Left cardiac atrium (tissue), 4 donors: ENCODE measurements at regions not wholly inside any gene's neighbourhood (a gene's known extent, or its start where the extent isn't known, plus 50 kb on each side); places are given as distances from the start of the nearest gene placed in this dataset.

ENCODE experiments used
- ATAC-seq, 2 donors: fragments of 200-7000 bp; cut with Tn5 transposase; one replicate each; pipeline ENCODE4 v1.9.1; 2020; ENCODE audit warnings: mild to moderate bottlenecking in 2 of 2, moderate library complexity in 2 of 2
- DNase-seq: peaks from one replicate; pipeline ENCODE4 v3.0.0-alpha.2; 2020
- intact Hi-C, 2 donors: fragments of 100-400 bp; cut with DNase I; formaldehyde crosslinking; loops; one replicate each; pipeline versions ENCODE4 v1.14.1 to v1.15.1; 2022 to 2023
- donor health status: DM: no; HTN: yes; CAD: no.
- donor health status: DM: no; HTN: yes; CAD: no; lungs with severe emphysema.
- donor health status: DM: yes; HTN: yes; CAD: no.
- donor health status: Dilated cardiomyopathy.

GRCh38 chr3:148042663-148043445 lies 633.7 kb downstream of the ZIC1 start:
- ATAC-seq, result no peak
- no peak for DNase-seq
- intact Hi-C loops, result no loop called here

- ATAC-seq (no peak), DNase-seq (no peak)
- intact Hi-C loops, result no loop called here
These were observed 635.0 kb downstream of the ZIC1 start for GRCh38 chr3:148044151-148044550.

- intact Hi-C loops, result no loop called here
- DNase-seq (no peak), ATAC-seq (no peak)
These were observed 642.7 kb upstream of the AGTR1 start for GRCh38 chr3:148054999-148055398.

GRCh38 chr3:148062590-148062989 lies 635.1 kb upstream of the AGTR1 start:
- intact Hi-C loops, result no loop called here
- ATAC-seq, result no peak
- DNase-seq, result no peak

- ATAC-seq (no peak), DNase-seq (no peak)
- intact Hi-C loops, result no loop called here
These were observed 630.9 kb upstream of the AGTR1 start for GRCh38 chr3:148066802-148067201.

DNA sequence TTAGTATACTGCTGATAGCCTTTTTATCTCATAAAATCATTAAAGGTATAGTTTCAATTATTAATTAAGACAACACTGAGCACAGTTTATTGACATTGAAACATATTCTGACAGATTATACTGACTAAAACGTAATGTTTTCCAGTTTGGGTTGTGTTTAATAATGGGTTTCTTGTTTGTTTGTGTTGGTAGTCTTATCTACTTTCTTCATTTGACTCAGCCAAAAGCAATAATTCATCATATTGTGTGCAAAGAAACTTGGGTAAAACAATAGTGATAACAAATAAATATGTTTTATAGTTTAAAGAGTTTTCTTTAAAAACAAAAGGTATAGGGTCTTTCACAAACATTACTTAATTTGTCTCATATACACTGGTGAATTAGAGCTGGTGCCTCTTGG lies 629.2 kb upstream of the AGTR1 start:
- intact Hi-C loops, result no loop called here
- no peak for ATAC-seq

DNA sequence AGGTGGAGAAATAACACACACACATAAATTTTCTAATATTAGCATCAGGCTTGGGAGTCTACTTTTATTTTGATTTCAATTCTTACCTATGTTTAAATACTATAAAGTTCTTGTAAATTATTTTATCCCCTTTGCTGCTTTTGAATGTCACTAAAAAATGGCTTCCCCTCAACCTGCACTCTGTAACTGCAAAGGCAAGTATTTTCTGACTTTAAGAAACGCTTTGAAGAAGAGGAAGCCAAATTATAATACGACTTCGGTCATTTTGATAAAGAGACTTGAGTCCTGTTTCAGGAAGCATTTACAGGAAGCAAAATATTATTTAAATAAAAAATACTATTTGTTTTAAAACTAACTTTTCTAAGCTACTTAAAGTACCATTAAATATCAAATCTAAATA lies 627.7 kb upstream of the AGTR1 start:
- no peak for ATAC-seq
- intact Hi-C loops, result loop anchor here in 1 of 2 donors (10.0 kb wide), 1 partner anchor 685 kb away; no protein-coding TSS in a partner anchor

More for the DNA sequence above, 629.2 kb upstream of the AGTR1 start:
- no peak for DNase-seq

DNA sequence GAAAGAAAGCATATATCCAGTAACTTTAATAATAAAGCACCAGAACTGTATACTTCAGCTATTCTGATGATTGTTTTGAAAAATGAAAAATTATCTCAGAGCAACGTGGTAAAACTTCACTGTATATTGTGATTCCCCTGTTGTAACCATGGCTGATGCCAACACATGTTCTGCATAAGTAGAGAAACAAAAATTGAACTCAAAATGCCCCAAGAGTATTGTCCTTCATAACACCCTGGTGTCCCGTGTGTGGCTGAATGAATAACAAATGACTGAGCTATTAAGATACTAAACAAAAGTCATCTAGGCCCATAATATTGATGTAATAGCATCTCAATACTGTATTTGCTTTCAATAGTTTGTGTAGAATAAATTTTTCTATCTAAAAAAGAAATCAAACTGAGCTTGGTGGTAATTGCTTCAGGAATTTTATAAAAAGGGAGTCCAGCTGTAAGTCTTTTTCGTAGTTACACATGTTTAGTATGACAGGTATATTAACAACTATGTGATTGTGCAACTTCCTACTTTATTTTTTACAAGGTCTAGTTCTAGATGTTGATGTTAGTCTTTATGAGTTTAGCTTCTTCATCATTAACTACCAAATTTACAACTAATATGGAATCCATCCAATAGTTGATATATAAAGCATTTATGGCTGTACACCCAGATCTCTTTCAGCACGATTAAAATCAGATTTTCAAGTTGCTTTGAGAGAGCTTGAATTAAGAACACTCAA lies 623.8 kb upstream of the AGTR1 start:
- no peak for DNase-seq
- intact Hi-C loops, result loop anchor here in 1 of 2 donors (10.0 kb wide), 1 partner anchor 689 kb away; no protein-coding TSS in a partner anchor

More for the DNA sequence above, 627.7 kb upstream of the AGTR1 start:
- no peak for DNase-seq

GRCh38 chr3:148074946-148075345 lies 622.8 kb upstream of the AGTR1 start:
- intact Hi-C loops, result loop anchor here in 1 of 2 donors (10.0 kb wide), 1 partner anchor 690 kb away; no protein-coding TSS in a partner anchor
- no peak for DNase-seq
- no peak for ATAC-seq

More for the DNA sequence above, 623.8 kb upstream of the AGTR1 start:
- no peak for ATAC-seq

- DNase-seq (no peak), ATAC-seq (no peak)
- intact Hi-C loops, result loop anchor here in 1 of 2 donors (10.0 kb wide), 1 partner anchor 691 kb away; no protein-coding TSS in a partner anchor
These were observed 621.7 kb upstream of the AGTR1 start for GRCh38 chr3:148075771-148076716.

- intact Hi-C loops, result loop anchor here in 1 of 2 donors (10.0 kb wide), 1 partner anchor 693 kb away; no protein-coding TSS in a partner anchor
- DNase-seq (no peak), ATAC-seq (no peak)
These were observed 620.3 kb upstream of the AGTR1 start for GRCh38 chr3:148077318-148077923.

DNA sequence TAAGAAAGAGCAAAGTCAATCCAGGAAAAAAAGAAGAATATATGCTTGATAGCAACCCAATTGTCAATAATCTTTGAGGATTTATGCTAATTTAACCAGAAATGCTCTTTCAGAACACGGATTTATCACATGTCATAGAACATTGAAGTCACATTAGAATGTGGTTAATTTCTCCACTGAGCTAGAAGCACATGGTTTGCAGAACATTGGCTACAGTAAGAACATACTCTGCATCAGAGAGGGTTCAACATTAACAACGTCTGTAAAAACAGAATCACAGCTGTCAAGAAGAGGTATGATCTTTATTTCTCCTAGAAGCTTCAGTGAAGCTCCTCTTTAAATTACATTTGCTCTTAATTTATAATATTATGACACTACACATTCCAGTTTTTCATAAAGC lies 619.7 kb upstream of the AGTR1 start:
- intact Hi-C loops, result loop anchor here in 1 of 2 donors (10.0 kb wide), 1 partner anchor 693 kb away; no protein-coding TSS in a partner anchor
- ATAC-seq (no peak), DNase-seq (no peak)

- DNase-seq (no peak), ATAC-seq (no peak)
- intact Hi-C loops, result loop anchor here in 1 of 2 donors (10.0 kb wide), 1 partner anchor 694 kb away; no protein-coding TSS in a partner anchor
These were observed 619.0 kb upstream of the AGTR1 start for GRCh38 chr3:148078658-148079057.

DNA sequence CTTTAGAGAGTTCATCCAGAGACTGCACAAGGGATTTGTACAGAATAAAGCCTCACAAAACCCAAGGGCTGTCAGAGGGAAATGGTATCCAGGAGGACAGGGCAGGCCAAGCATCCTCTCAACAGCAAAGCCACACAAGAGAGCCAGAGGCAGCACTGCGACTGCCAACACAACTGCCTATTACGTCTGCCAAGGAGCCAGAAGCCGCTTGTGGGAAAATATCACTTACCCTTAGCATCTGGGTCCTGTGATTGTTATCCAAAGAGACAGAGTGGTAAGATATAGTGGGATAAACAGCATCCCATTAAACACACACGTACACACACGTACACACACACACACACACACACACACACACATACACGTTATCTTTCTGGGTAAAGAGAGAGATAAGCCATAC lies 618.3 kb upstream of the AGTR1 start:
- ATAC-seq (no peak), DNase-seq (no peak)
- intact Hi-C loops, result loop anchor here in 1 of 2 donors (10.0 kb wide), 1 partner anchor 695 kb away; no protein-coding TSS in a partner anchor

GRCh38 chr3:148081926-148082325 lies 615.8 kb upstream of the AGTR1 start:
- intact Hi-C loops, result no loop called here
- DNase-seq (no peak), ATAC-seq (no peak)

- ATAC-seq (no peak), DNase-seq (no peak)
- intact Hi-C loops, result no loop called here
These were observed 615.0 kb upstream of the AGTR1 start for GRCh38 chr3:148082506-148083280.

DNA sequence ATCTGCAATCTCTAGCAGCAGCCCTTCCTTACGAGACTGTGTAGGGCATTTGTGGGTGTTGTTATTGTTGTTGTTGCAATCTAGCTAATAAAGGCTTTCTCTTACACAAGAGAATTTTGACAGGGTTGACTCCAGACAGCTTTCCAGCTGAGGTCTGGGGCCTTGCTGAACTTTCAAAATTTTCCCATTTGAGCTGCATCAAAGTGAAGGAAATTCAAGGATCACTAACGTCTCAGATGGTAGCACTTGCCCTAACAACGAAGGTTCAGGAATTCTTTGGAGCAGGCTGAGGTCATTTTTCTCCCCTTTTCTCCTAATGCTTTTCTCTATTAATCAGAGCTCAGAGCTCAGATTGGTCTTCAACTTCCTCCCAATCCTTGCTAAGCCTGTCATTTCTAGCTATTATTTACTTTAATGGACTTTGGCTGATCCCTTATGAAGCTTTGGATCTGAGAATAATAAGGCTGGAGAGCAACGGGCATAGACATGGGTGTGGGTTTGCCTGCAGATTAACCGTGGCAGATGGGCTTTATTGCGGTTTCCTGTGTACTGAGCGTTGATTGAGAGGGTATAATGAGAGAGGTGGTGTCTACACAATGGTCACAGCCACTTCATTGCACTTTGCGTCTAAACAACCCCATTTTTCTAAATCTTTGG lies 614.0 kb upstream of the AGTR1 start:
- ATAC-seq (no peak), DNase-seq (no peak)
- intact Hi-C loops, result no loop called here
